ENCODE measurements at regions not wholly inside any gene's neighbourhood (a gene's known extent, or its start where the extent isn't known, plus 50 kb on each side); places are given as distances from the start of the nearest gene placed in this dataset.

DNA sequence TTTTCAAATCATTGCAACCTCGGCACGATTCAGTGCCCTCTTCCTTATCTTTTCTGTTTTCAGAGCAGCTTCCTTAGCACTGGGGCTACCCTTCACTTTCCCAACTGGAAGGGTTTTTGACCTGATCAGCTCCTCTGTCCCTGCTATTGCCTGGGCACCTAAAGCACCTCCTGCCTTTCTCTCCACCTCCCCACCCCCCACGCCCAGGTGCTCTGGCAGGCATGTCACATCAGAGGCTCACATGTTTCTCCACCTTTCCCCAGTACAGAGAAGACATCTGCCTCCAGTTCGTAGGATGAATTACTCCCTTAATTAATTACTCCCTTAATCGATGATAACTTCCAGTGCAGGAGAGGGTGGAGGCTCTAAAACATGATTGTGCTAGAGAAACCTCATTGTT, 88.7 kb upstream of the LCLAT1 start:
- BruUV-seq (replicated peaks): no TSS peak
- TF ChIP-seq MAX (IDR thresholded peaks at IDR 0.05; ENCODE audit: insufficient read depth, insufficient read length) (no peak), JUN (IDR thresholded peaks at IDR 0.05; ENCODE audit: borderline replicate concordance, insufficient read depth, insufficient read length, low read depth) (no peak), GATA2 (IDR thresholded peaks at IDR 0.05; ENCODE audit: insufficient read depth, insufficient read length, low read depth, low read length) (no peak), MYC (IDR thresholded peaks at IDR 0.05; ENCODE audit: low read depth, low read length) (no peak), FOS (IDR thresholded peaks at IDR 0.05; ENCODE audit: borderline replicate concordance, insufficient read depth, low read length) (no peak), POLR2AphosphoS5 (IDR thresholded peaks at IDR 0.05; ENCODE audit: insufficient read depth, low read depth, low read length) (no peak), CTCF (IDR thresholded peaks at IDR 0.05; ENCODE audit: extremely low read depth in 1 of 2, insufficient read depth in 1 of 2, low read depth in 1 of 2, low read length in 2 of 2) (no peak), EZH2 (IDR thresholded peaks at IDR 0.05; ENCODE audit: borderline replicate concordance, low read depth, low read length, severe bottlenecking) (no peak)
- H4K20me1 ChIP-seq (replicated peaks; ENCODE audit: control insufficient read depth, extremely low read depth, insufficient read depth, low read length): no peaks in the 10 kb centered on the region
- peaks cover 4% of the 10 kb centered on the region for H3K4me1 ChIP-seq (ENCODE audit: control insufficient read depth, extremely low read depth, insufficient read depth, low read length)
- ChIA-PET CTCF (no interaction called here), POLR2A (no interaction called here)
- H3K9me1 ChIP-seq (replicated peaks; ENCODE audit: control insufficient read depth, extremely low read depth, insufficient read depth, low read length): no peaks in the 10 kb centered on the region
- DNase-seq (ENCODE audit: low read depth, low spot score) (no peak), FAIRE-seq (no peak)
- dilution Hi-C loops (cut with MboI; ENCODE audit: extremely low pct_ligation_motif_present, low sequenced_read_pairs): no loop called here
- H3K9ac ChIP-seq (replicated peaks; ENCODE audit: extremely low read depth, insufficient read depth, low read length): no peak overlapping the region
- H3K27ac ChIP-seq (ENCODE audit: insufficient read depth, low read depth, low read length): no peak overlapping the region
- no peaks in the 10 kb centered on the region for H3K27me3 ChIP-seq (ENCODE audit: control insufficient read depth in 2 of 2, insufficient read depth in 2 of 2, low read length in 2 of 2)
- no peak overlapping the region for H3K4me3 ChIP-seq (replicated peaks in 1 of 3; ENCODE audit: insufficient read depth in 1 of 3, low read depth in 1 of 3, low read length in 3 of 3)
- no peaks in the 10 kb centered on the region for H3K9me3 ChIP-seq (replicated peaks; ENCODE audit: control insufficient read depth, insufficient read depth, low read length)
- no peaks in the 10 kb centered on the region for H3K79me2 ChIP-seq (ENCODE audit: control insufficient read depth, insufficient read depth, low read length)
- no peaks in the 10 kb centered on the region for H3K36me3 ChIP-seq (ENCODE audit: control insufficient read depth in 2 of 2, extremely low read depth in 1 of 2, insufficient read depth in 2 of 2, low read length in 2 of 2)
- H3K4me2 ChIP-seq (ENCODE audit: insufficient read depth, low read length): no peak overlapping the region
- no peak overlapping the region for H2AFZ ChIP-seq (ENCODE audit: low read depth, low read length)
- intact Hi-C loops (cut with micrococcal nuclease): no loop called here

Data from endothelial cell of umbilical vein (primary cell).